Loucy (cell line): ENCODE measurements at regions not wholly inside any gene's neighbourhood (a gene's known extent, or its start where the extent isn't known, plus 50 kb on each side); places are given as distances from the start of the nearest gene placed in this dataset.

ENCODE experiments used
- EZH2phosphoT487 ChIP-seq: fragments of 200-600 bp; IDR thresholded peaks from 2 replicates; pipeline ENCODE4 v1.6.1; 2018; ENCODE audit warnings: antibody characterized with exemption, mild to moderate bottlenecking, moderate library complexity, borderline replicate concordance
- TF ChIP-seq, protein P1 (sequence below): fragments of 200-600 bp; sonication (generic); conservative IDR thresholded peaks from 2 replicates; pipeline ENCODE4 v1.5.1; 2014; ENCODE audit warnings: mild to moderate bottlenecking, antibody characterized with exemption, low read length

DNA sequence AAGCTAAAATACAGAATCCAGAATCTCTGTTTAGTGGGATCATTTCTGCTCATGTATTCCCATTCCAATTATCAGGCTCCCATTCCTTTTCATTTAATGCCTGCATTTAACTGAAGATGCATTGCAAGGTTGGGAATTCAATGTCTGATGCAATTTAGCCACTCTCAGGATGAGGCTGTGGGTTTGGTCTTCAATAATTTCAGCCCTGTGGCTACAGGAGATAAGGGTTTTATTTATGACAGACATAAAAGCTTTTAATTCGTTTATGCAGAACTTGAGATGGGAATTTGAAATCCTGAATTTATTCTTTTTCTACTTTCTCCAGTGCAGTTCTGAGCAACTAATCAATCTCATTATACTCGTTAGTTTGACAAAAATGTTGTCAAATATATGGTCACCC lies 1225.9 kb downstream of the PCDH18 start:
- TF ChIP-seq, protein P1, sequence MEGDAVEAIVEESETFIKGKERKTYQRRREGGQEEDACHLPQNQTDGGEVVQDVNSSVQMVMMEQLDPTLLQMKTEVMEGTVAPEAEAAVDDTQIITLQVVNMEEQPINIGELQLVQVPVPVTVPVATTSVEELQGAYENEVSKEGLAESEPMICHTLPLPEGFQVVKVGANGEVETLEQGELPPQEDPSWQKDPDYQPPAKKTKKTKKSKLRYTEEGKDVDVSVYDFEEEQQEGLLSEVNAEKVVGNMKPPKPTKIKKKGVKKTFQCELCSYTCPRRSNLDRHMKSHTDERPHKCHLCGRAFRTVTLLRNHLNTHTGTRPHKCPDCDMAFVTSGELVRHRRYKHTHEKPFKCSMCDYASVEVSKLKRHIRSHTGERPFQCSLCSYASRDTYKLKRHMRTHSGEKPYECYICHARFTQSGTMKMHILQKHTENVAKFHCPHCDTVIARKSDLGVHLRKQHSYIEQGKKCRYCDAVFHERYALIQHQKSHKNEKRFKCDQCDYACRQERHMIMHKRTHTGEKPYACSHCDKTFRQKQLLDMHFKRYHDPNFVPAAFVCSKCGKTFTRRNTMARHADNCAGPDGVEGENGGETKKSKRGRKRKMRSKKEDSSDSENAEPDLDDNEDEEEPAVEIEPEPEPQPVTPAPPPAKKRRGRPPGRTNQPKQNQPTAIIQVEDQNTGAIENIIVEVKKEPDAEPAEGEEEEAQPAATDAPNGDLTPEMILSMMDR = no peak
- no peak for TF ChIP-seq EZH2phosphoT487
